Endothelial cell of umbilical vein (primary cell): ENCODE measurements at regions not wholly inside any gene's neighbourhood (a gene's known extent, or its start where the extent isn't known, plus 50 kb on each side); places are given as distances from the start of the nearest gene placed in this dataset.

ENCODE experiments used
- BruUV-seq: library from RNA; stranded (reverse); fragments of 400-500 nt; replicated peaks from 2 replicates; lab custom pipeline; 2021; lab: Mats Ljungman, UMichigan
- CTCF ChIA-PET: fragments of 300-600, 350-600 bp; sonication (Branson Sonifier 250); formaldehyde crosslinking; loops from one replicate; lab custom pipeline; 2021; ENCODE audit warnings: antibody characterized with exemption, inconsistent platforms; lab: Charles Lee
- POLR2A ChIA-PET: fragments of 300-600, 350-600 bp; sonication (Branson Sonifier 250); formaldehyde crosslinking; loops from one replicate; lab custom pipeline; 2021; ENCODE audit warnings: antibody characterized with exemption, inconsistent platforms; lab: Charles Lee
- DNase-seq: peaks from one replicate; pipeline ENCODE4 v3.0.0-alpha.2; 2011; ENCODE audit warnings: low read depth, low spot score
- FAIRE-seq: peaks from 2 replicates; lab custom pipeline; 2011; peaks lifted over from hg19 to GRCh38; lab: Jason Lieb, UNC
- H2AFZ ChIP-seq: 2 replicates; pipeline ENCODE4 v1.6.0; 2012; ENCODE audit warnings: low read depth, low read length, control low read depth, inconsistent platforms
- H3K27ac ChIP-seq: 2 replicates; pipeline ENCODE4 v1.5.1; 2011; ENCODE audit warnings: low read depth, mild to moderate bottlenecking, control low read depth, low read length, moderate library complexity; ENCODE audit not compliant: insufficient read depth
- H3K27me3 ChIP-seq, 2 experiments: 2 replicates each; pipeline versions ENCODE4 v1.6.0 to v1.6.1; 2011; ENCODE audit warnings: low read length in 2 of 2, mixed read lengths in 1 of 2; ENCODE audit not compliant: control insufficient read depth in 2 of 2, insufficient read depth in 2 of 2
- H3K36me3 ChIP-seq, 2 experiments: 2 replicates in 1 of 2; 3 replicates in 1 of 2; pipeline ENCODE4 v1.5.1; 2011; ENCODE audit warnings: low read length in 2 of 2, mild to moderate bottlenecking in 1 of 2, moderate library complexity in 1 of 2; ENCODE audit not compliant: control insufficient read depth in 2 of 2, insufficient read depth in 2 of 2; ENCODE audit errors: extremely low read depth in 1 of 2
- H3K4me1 ChIP-seq: 3 replicates; pipeline ENCODE4 v1.5.1; 2011; ENCODE audit warnings: mild to moderate bottlenecking, low read length; ENCODE audit not compliant: control insufficient read depth, insufficient read depth; ENCODE audit errors: extremely low read depth
- H3K4me2 ChIP-seq: 2 replicates; pipeline ENCODE4 v1.6.1; 2011; ENCODE audit warnings: low read length, control low read depth, mixed read lengths; ENCODE audit not compliant: insufficient read depth
- H3K4me3 ChIP-seq, 3 experiments: fragments of 200-600 bp in 1 of 3; sonication (generic), shearing (Covaris generic) in 1 of 3; replicated peaks in 1 of 3; 2 replicates each; pipeline ENCODE4 v1.5.1; 2011 to 2016; ENCODE audit warnings: control low read depth in 3 of 3, low read length in 3 of 3, mild to moderate bottlenecking in 2 of 3, inconsistent platforms in 1 of 3, low read depth in 1 of 3, moderate library complexity in 1 of 3; ENCODE audit not compliant: insufficient read depth in 1 of 3
- H3K79me2 ChIP-seq: 2 replicates; pipeline ENCODE4 v1.6.0; 2012; ENCODE audit warnings: low read length, inconsistent platforms; ENCODE audit not compliant: control insufficient read depth, insufficient read depth
- H3K9ac ChIP-seq: replicated peaks from 2 replicates; pipeline ENCODE3; 2011; ENCODE audit warnings: low read length, control low read depth; ENCODE audit not compliant: insufficient read depth; ENCODE audit errors: extremely low read depth
- H3K9me1 ChIP-seq: replicated peaks from 3 replicates; pipeline ENCODE4 v1.6.0; 2011; ENCODE audit warnings: mild to moderate bottlenecking, low read length; ENCODE audit not compliant: control insufficient read depth, insufficient read depth; ENCODE audit errors: extremely low read depth
- H3K9me3 ChIP-seq: replicated peaks from 2 replicates; pipeline ENCODE4 v1.5.1; 2012; ENCODE audit warnings: low read length, inconsistent platforms; ENCODE audit not compliant: control insufficient read depth, insufficient read depth
- H4K20me1 ChIP-seq: replicated peaks from 2 replicates; pipeline ENCODE3; 2011; ENCODE audit warnings: mild to moderate bottlenecking, low read length; ENCODE audit not compliant: control insufficient read depth, insufficient read depth; ENCODE audit errors: extremely low read depth
- EZH2 ChIP-seq: IDR thresholded peaks from 2 replicates; pipeline ENCODE4 v1.6.1; 2012; ENCODE audit warnings: borderline replicate concordance, low read depth, mild to moderate bottlenecking, moderate library complexity, low read length, inconsistent platforms; ENCODE audit not compliant: severe bottlenecking
- FOS ChIP-seq: IDR thresholded peaks from 2 replicates; pipeline ENCODE4 v1.6.1; 2011; ENCODE audit warnings: mild to moderate bottlenecking, low read length, moderate library complexity, borderline replicate concordance; ENCODE audit not compliant: insufficient read depth
- GATA2 ChIP-seq: IDR thresholded peaks from 2 replicates; pipeline ENCODE4 v1.7.0; 2011; ENCODE audit warnings: low read depth, mild to moderate bottlenecking, moderate library complexity, mixed read lengths, low read length; ENCODE audit not compliant: insufficient read length, insufficient read depth
- JUN ChIP-seq: IDR thresholded peaks from 2 replicates; pipeline ENCODE4 v1.6.1; 2011; ENCODE audit warnings: borderline replicate concordance, low read depth; ENCODE audit not compliant: insufficient read length, insufficient read depth
- MYC ChIP-seq: IDR thresholded peaks from one replicate; pipeline ENCODE4 v1.6.1; 2011; ENCODE audit warnings: mild to moderate bottlenecking, low read depth, low read length
- POLR2A ChIP-seq: IDR thresholded peaks from 2 replicates; pipeline ENCODE4 v1.6.1; 2012; ENCODE audit warnings: low read depth, mild to moderate bottlenecking, control low read depth, low read length
- POLR2AphosphoS5 ChIP-seq: IDR thresholded peaks from 2 replicates; pipeline ENCODE4 v1.6.1; 2012; ENCODE audit warnings: low read depth, mild to moderate bottlenecking, control low read depth, low read length, moderate library complexity; ENCODE audit not compliant: insufficient read depth
- dilution Hi-C: fragments of 300-500 bp; cut with MboI; formaldehyde crosslinking; loops from one replicate; pipeline ENCODE4 v1.15.0; 2019; ENCODE audit warnings: low sequenced_read_pairs; ENCODE audit not compliant: extremely low pct_ligation_motif_present
- intact Hi-C: fragments of 100-400 bp; cut with micrococcal nuclease; formaldehyde crosslinking; loops from one replicate; pipeline ENCODE4 v1.10.0; 2022
- TF ChIP-seq, protein P1 (sequence below), 2 donors: IDR thresholded peaks; 1 replicate in 1 of 2; 2 replicates in 1 of 2; pipeline ENCODE4 v1.5.1; 2011; ENCODE audit warnings: low read length in 2 of 2, mild to moderate bottlenecking in 2 of 2, moderate library complexity in 2 of 2, control low read depth in 1 of 2, inconsistent platforms in 1 of 2, low read depth in 1 of 2; ENCODE audit not compliant: insufficient read depth in 1 of 2; ENCODE audit errors: extremely low read depth in 1 of 2
- TF ChIP-seq, protein P2 (sequence below): IDR thresholded peaks from 2 replicates; pipeline ENCODE4 v1.6.1; 2011; ENCODE audit not compliant: insufficient read depth, insufficient read length

DNA sequence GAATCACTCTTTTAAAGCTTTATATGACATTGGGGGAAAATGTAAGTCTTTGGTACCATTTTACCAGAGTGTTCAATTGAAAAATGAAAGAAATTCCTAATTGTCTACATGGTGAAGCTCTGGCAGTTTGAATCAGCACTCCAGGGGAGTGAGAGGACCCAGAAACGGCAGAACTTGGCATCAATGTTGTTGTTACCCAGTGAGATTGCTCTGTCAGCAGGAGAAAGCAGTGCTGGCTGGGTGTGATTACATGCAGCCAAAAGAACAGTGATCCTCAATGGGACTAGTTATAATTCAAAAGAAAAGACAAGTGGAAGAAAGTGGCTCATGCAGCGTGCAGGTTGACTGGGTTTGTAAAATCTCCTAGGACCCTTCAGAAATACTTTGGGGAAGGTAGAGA, 206.4 kb downstream of the PTPRC start:
- ChIA-PET POLR2A (no interaction called here), CTCF (no interaction called here)
- TF ChIP-seq JUN: no peak
- TF ChIP-seq, protein P1, sequence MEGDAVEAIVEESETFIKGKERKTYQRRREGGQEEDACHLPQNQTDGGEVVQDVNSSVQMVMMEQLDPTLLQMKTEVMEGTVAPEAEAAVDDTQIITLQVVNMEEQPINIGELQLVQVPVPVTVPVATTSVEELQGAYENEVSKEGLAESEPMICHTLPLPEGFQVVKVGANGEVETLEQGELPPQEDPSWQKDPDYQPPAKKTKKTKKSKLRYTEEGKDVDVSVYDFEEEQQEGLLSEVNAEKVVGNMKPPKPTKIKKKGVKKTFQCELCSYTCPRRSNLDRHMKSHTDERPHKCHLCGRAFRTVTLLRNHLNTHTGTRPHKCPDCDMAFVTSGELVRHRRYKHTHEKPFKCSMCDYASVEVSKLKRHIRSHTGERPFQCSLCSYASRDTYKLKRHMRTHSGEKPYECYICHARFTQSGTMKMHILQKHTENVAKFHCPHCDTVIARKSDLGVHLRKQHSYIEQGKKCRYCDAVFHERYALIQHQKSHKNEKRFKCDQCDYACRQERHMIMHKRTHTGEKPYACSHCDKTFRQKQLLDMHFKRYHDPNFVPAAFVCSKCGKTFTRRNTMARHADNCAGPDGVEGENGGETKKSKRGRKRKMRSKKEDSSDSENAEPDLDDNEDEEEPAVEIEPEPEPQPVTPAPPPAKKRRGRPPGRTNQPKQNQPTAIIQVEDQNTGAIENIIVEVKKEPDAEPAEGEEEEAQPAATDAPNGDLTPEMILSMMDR (IDR thresholded peaks at IDR 0.05; ENCODE audit: extremely low read depth in 1 of 2, insufficient read depth in 1 of 2, low read depth in 1 of 2, low read length in 2 of 2): no peak
- TF ChIP-seq POLR2AphosphoS5: peak; percentile 15
- TF ChIP-seq POLR2A: no peak
- intact Hi-C loops (no loop called here), dilution Hi-C loops (no loop called here)
- Histone ChIP-seq H3K9me3 (no peaks in the 10 kb centered on the region), H3K9ac (no peak overlapping the region), H4K20me1 (no peaks in the 10 kb centered on the region), H3K4me2 (no peak overlapping the region), H3K36me3 (peaks cover 0 to 16% of the 10 kb centered on the region in 2 experiments), H3K27ac (no peak overlapping the region), H3K9me1 (no peaks in the 10 kb centered on the region), H3K79me2 (peaks cover 1% of the 10 kb centered on the region), H3K4me3 (no peak overlapping the region), H3K4me1 (no peaks in the 10 kb centered on the region), H2AFZ (no peak overlapping the region), H3K27me3 (no peaks in the 10 kb centered on the region)
- BruUV-seq: no TSS peak
- DNase-seq: no peak
- FAIRE-seq: no peak

DNA sequence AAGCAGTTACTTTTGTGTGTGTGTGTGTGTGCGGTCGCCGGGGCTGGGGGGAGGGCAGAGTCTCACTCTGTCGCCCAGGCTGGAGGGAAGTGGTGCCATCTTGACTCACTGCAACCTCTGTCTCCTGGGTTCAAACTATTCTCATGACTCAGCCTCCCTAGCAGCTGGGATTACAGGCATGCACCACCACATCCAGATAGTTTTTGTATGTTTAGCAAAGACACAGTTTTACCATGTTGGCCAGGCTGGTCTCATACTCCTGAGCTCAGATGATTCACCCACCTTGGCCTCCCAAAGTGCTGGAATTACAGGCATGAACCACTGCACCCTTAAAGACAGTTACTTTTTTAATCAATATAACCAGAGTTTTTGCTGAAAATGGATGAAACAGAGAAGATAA, 207.0 kb downstream of the PTPRC start:
- no peaks in the 10 kb centered on the region for H3K9me1 ChIP-seq
- dilution Hi-C loops (no loop called here), intact Hi-C loops (no loop called here)
- FAIRE-seq (no peak), DNase-seq (no peak)
- no peak overlapping the region for H3K4me2 ChIP-seq
- H3K4me1 ChIP-seq: no peaks in the 10 kb centered on the region
- POLR2A ChIA-PET: no interaction called here
- H3K79me2 ChIP-seq: peaks cover 1% of the 10 kb centered on the region
- no peaks in the 10 kb centered on the region for H3K9me3 ChIP-seq
- H3K9ac ChIP-seq: no peak overlapping the region
- no peak overlapping the region for H3K4me3 ChIP-seq
- no peaks in the 10 kb centered on the region for H3K27me3 ChIP-seq
- H3K36me3 ChIP-seq: peaks cover 0 to 16% of the 10 kb centered on the region in 2 experiments
- no peak overlapping the region for H3K27ac ChIP-seq
- CTCF ChIA-PET: interaction anchor here (0.9 kb wide), 1 partner anchor 9 kb away, joined by 3 read pairs; no protein-coding TSS in a partner anchor
- no peak overlapping the region for H2AFZ ChIP-seq
- TF ChIP-seq EZH2 (no peak), POLR2A (no peak), FOS (no peak), MYC (no peak), GATA2 (no peak), POLR2AphosphoS5 (no peak), JUN (no peak)
- TF ChIP-seq, protein P2, sequence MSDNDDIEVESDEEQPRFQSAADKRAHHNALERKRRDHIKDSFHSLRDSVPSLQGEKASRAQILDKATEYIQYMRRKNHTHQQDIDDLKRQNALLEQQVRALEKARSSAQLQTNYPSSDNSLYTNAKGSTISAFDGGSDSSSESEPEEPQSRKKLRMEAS: no peak
- TF ChIP-seq, protein P1 (IDR thresholded peaks at IDR 0.05; ENCODE audit: extremely low read depth in 1 of 2, insufficient read depth in 1 of 2, low read depth in 1 of 2, low read length in 2 of 2): no peak
- no TSS peak for BruUV-seq
- H4K20me1 ChIP-seq: no peaks in the 10 kb centered on the region
